ENCODE measurements at regions not wholly inside any gene's neighbourhood (a gene's known extent, or its start where the extent isn't known, plus 50 kb on each side); places are given as distances from the start of the nearest gene placed in this dataset.

DNA sequence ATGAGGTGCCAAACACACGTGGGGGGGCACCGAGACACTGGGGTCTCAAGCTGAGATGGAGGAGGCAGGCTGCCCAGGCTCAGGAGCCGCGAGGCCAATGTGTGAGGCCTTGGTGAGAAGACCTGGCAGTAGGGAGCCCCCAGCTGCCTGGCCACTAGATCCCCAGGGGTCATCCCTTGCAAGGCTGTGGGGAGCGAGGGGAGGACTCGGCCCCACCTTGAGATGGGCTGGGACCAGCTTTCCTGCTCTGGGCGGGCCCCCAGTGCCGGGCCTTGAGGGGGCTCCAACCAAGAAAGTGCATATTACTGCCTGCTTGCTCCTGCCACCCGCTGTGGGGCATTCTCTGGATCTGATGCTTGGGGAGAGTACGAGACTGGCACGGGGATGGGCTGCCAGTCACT is 107.0 kb downstream of the CTTN start:
- no peaks in the 10 kb centered on the region for H3K79me2 ChIP-seq (ENCODE audit: insufficient read depth, low read length)
- no peak overlapping the region for H3K4me3 ChIP-seq (ENCODE audit: low read depth in 1 of 2, low read length in 2 of 2)
- no peaks in the 10 kb centered on the region for H3K27me3 ChIP-seq (ENCODE audit: insufficient read depth, low read length, poor library complexity)
- H3K9me3 ChIP-seq (ENCODE audit: insufficient read depth, low read length, severe bottlenecking): no peaks in the 10 kb centered on the region
- H3K36me3 ChIP-seq (ENCODE audit: insufficient read depth, low read length): no peaks in the 10 kb centered on the region
- H3K27ac ChIP-seq (ENCODE audit: low read length): no peak overlapping the region
- TF ChIP-seq, protein P1, sequence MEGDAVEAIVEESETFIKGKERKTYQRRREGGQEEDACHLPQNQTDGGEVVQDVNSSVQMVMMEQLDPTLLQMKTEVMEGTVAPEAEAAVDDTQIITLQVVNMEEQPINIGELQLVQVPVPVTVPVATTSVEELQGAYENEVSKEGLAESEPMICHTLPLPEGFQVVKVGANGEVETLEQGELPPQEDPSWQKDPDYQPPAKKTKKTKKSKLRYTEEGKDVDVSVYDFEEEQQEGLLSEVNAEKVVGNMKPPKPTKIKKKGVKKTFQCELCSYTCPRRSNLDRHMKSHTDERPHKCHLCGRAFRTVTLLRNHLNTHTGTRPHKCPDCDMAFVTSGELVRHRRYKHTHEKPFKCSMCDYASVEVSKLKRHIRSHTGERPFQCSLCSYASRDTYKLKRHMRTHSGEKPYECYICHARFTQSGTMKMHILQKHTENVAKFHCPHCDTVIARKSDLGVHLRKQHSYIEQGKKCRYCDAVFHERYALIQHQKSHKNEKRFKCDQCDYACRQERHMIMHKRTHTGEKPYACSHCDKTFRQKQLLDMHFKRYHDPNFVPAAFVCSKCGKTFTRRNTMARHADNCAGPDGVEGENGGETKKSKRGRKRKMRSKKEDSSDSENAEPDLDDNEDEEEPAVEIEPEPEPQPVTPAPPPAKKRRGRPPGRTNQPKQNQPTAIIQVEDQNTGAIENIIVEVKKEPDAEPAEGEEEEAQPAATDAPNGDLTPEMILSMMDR (IDR thresholded peaks at IDR 0.05; ENCODE audit: borderline replicate concordance, extremely low read depth, low read length, poor library complexity, severe bottlenecking): no peak
- no peak for TF ChIP-seq EZH2 (IDR thresholded peaks at IDR 0.05; ENCODE audit: borderline replicate concordance, low read depth, low read length, severe bottlenecking)
- DNase-seq: no peak
- no peak overlapping the region for H3K9ac ChIP-seq (ENCODE audit: low read depth, low read length)
- H3K4me2 ChIP-seq (ENCODE audit: insufficient read depth, low read length): no peak overlapping the region
- H3K4me1 ChIP-seq (ENCODE audit: insufficient read depth, low read length): no peaks in the 10 kb centered on the region
- H2AFZ ChIP-seq (ENCODE audit: low read depth, low read length): no peak overlapping the region
- H4K20me1 ChIP-seq (ENCODE audit: insufficient read depth, low read length): peaks cover 4% of the 10 kb centered on the region; the same call in 1 of the 2 replicates
- no peak for ATAC-seq (ENCODE audit: insufficient read depth, low read depth)

DNA sequence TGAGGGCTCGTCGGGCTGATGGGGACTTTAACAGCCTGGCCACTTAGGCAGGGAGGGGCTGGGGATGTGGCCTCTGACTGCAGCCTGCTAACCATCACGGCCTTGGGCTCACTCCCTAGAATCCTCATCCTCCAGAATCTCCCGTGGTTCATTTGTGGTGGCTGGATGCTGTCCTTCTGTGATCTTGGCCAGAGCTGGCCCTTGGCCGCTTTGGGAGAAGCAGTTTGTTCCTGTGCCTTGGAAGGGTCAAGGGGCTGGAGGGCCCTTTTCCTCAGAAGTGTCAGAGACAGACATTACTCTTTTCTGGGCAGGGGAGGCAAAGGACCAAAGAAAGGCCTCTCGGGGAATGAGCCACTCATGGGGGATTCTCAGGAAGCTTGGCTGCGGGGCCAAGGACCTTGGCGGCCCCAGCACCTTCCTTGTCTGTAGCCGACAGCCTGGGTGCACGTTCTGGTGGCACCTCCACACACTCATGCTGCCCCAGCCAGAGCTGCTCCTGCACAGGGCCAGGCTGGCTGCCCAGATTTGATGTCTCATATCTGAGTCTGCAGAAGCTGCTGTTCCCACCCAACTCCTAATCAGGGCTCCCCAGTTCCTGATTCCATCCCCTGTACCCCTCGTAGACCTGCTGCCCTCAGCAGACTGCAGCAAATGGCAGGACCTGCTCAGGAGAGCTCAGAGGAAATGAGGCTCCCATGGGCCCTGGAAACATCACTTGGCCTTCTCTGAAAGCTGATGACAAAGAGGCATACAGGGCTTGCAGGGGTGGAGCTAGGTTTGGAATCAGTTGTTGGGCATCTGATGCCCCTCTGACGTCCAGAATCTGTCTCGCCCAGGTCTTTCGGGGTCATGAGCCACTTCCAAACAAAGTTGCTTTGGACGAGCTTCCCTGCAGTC is 107.7 kb downstream of the CTTN start:
- H3K9me3 ChIP-seq (ENCODE audit: insufficient read depth, low read length, severe bottlenecking): no peaks in the 10 kb centered on the region

DNA sequence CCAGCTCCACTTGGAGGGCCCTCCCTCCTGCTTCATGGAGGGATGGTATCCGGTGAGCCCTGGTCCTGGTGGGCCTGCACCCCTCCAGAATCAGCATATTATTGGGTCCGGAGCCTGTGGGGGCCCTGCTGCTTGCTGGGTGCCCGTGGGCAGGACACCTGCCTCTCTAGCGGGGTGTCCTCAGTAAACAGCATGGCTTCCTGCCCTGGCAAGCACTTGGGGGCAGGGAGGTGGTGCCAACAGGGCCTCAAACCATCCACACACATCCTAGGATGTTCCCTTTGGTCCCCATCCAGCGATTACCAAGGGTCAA is 108.3 kb downstream of the CTTN start:
- H3K4me3 ChIP-seq (ENCODE audit: low read depth in 1 of 2, low read length in 2 of 2): no peak overlapping the region
- no peaks in the 10 kb centered on the region for H3K4me1 ChIP-seq (ENCODE audit: insufficient read depth, low read length)
- H3K9me3 ChIP-seq (ENCODE audit: insufficient read depth, low read length, severe bottlenecking): no peaks in the 10 kb centered on the region
- no peak overlapping the region for H3K4me2 ChIP-seq (ENCODE audit: insufficient read depth, low read length)
- H3K27me3 ChIP-seq (ENCODE audit: insufficient read depth, low read length, poor library complexity): no peaks in the 10 kb centered on the region
- H3K36me3 ChIP-seq (ENCODE audit: insufficient read depth, low read length): no peaks in the 10 kb centered on the region
- no peak overlapping the region for H3K27ac ChIP-seq (ENCODE audit: low read length)
- H3K79me2 ChIP-seq (ENCODE audit: insufficient read depth, low read length): no peaks in the 10 kb centered on the region
- H4K20me1 ChIP-seq (ENCODE audit: insufficient read depth, low read length): peaks cover 4% of the 10 kb centered on the region; the same call in 1 of the 2 replicates
- no peak overlapping the region for H2AFZ ChIP-seq (ENCODE audit: low read depth, low read length)
- no peak overlapping the region for H3K9ac ChIP-seq (ENCODE audit: low read depth, low read length)
- DNase-seq (no peak), ATAC-seq (ENCODE audit: insufficient read depth, low read depth) (no peak)
- TF ChIP-seq, protein P1 (IDR thresholded peaks at IDR 0.05; ENCODE audit: borderline replicate concordance, extremely low read depth, low read length, poor library complexity, severe bottlenecking): no peak
- no peak for TF ChIP-seq EZH2 (IDR thresholded peaks at IDR 0.05; ENCODE audit: borderline replicate concordance, low read depth, low read length, severe bottlenecking)

More for the DNA sequence above, 107.7 kb downstream of the CTTN start:
- H3K4me3 ChIP-seq (ENCODE audit: low read depth in 1 of 2, low read length in 2 of 2): no peak overlapping the region
- no peak for TF ChIP-seq EZH2 (IDR thresholded peaks at IDR 0.05; ENCODE audit: borderline replicate concordance, low read depth, low read length, severe bottlenecking)
- TF ChIP-seq, protein P1 (IDR thresholded peaks at IDR 0.05; ENCODE audit: borderline replicate concordance, extremely low read depth, low read length, poor library complexity, severe bottlenecking): no peak
- H3K27me3 ChIP-seq (ENCODE audit: insufficient read depth, low read length, poor library complexity): no peaks in the 10 kb centered on the region
- H3K79me2 ChIP-seq (ENCODE audit: insufficient read depth, low read length): no peaks in the 10 kb centered on the region
- DNase-seq (no peak), ATAC-seq (ENCODE audit: insufficient read depth, low read depth) (no peak)
- no peaks in the 10 kb centered on the region for H3K4me1 ChIP-seq (ENCODE audit: insufficient read depth, low read length)
- no peak overlapping the region for H3K27ac ChIP-seq (ENCODE audit: low read length)
- no peak overlapping the region for H3K9ac ChIP-seq (ENCODE audit: low read depth, low read length)
- H3K36me3 ChIP-seq (ENCODE audit: insufficient read depth, low read length): no peaks in the 10 kb centered on the region
- H3K4me2 ChIP-seq (ENCODE audit: insufficient read depth, low read length): no peak overlapping the region
- no peak overlapping the region for H2AFZ ChIP-seq (ENCODE audit: low read depth, low read length)
- peaks cover 4% of the 10 kb centered on the region; the same call in 1 of the 2 replicates for H4K20me1 ChIP-seq (ENCODE audit: insufficient read depth, low read length)
